ENCODE measurements at regions not wholly inside any gene's neighbourhood (a gene's known extent, or its start where the extent isn't known, plus 50 kb on each side); places are given as distances from the start of the nearest gene placed in this dataset.

DNA sequence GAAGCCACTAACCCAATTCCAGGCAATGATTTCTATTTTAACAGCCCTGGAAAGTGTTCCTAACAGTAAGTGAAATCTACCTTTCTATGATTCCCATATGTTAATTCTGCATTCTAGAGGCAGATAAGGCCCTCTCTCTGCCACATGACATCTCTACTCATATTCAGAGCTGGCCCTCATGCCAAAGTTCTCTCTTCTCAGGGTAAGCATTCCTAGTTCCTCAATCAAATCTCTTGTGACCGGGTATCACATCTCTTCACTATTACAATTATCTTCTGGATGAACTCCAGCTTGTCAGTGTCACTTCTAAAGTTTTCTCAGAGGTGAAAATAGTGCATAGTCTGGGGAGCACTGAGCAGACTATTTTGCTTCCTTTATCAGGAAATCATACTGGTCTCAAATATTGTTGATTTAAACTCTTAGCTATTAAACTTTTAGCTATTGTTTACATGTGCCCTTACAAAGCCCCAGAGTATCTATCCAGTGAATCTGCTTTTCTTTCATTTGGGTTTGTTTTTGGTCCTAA lies 66.4 kb upstream of the TNFSF18 start:
- TF ChIP-seq, protein P1, sequence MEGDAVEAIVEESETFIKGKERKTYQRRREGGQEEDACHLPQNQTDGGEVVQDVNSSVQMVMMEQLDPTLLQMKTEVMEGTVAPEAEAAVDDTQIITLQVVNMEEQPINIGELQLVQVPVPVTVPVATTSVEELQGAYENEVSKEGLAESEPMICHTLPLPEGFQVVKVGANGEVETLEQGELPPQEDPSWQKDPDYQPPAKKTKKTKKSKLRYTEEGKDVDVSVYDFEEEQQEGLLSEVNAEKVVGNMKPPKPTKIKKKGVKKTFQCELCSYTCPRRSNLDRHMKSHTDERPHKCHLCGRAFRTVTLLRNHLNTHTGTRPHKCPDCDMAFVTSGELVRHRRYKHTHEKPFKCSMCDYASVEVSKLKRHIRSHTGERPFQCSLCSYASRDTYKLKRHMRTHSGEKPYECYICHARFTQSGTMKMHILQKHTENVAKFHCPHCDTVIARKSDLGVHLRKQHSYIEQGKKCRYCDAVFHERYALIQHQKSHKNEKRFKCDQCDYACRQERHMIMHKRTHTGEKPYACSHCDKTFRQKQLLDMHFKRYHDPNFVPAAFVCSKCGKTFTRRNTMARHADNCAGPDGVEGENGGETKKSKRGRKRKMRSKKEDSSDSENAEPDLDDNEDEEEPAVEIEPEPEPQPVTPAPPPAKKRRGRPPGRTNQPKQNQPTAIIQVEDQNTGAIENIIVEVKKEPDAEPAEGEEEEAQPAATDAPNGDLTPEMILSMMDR (IDR thresholded peaks at IDR 0.05): no peak
- TF ChIP-seq ZFX (IDR thresholded peaks at IDR 0.05; ENCODE audit: borderline replicate concordance): no peak
